Peyer's patch (tissue), 4 donors: ENCODE measurements at regions not wholly inside any gene's neighbourhood (a gene's known extent, or its start where the extent isn't known, plus 50 kb on each side); places are given as distances from the start of the nearest gene placed in this dataset.

ENCODE experiments used
- CTCF ChIP-seq, 6 experiments: fragments of 450-650 bp in 4 of 6; fragments of 200-600 bp in 2 of 6; sonication (generic) in 1 of 6; IDR thresholded peaks; one replicate each; pipeline ENCODE4 v1.5.1; 2017 to 2019; ENCODE audit warnings: antibody characterized with exemption in 6 of 6, mild to moderate bottlenecking in 3 of 6, moderate library complexity in 1 of 6
- POLR2A ChIP-seq, 2 donors: fragments of 450-650 bp; IDR thresholded peaks; one replicate each; pipeline ENCODE4 v1.5.1; 2017; ENCODE audit warnings: antibody characterized with exemption in 2 of 2, mild to moderate bottlenecking in 2 of 2, moderate library complexity in 2 of 2

GRCh38 chr18:34965566-34965965 lies 75.6 kb upstream of the MAPRE2 start:
- TF ChIP-seq CTCF (IDR thresholded peaks at IDR 0.05) (no peak), POLR2A (IDR thresholded peaks at IDR 0.05) (no peak)
